H1 (cell line): ENCODE measurements at regions not wholly inside any gene's neighbourhood (a gene's known extent, or its start where the extent isn't known, plus 50 kb on each side); places are given as distances from the start of the nearest gene placed in this dataset.

ENCODE experiments used
- CTCF ChIA-PET: fragments of 300-600 bp; sonication (Branson Sonifier 250); formaldehyde crosslinking; loops from one replicate; lab custom pipeline; 2021; ENCODE audit not compliant: partially characterized antibody; lab: Charles Lee
- POLR2A ChIA-PET: fragments of 300-600 bp; sonication (Branson Sonifier 250); formaldehyde crosslinking; loops from one replicate; lab custom pipeline; 2021; ENCODE audit warnings: inconsistent platforms; ENCODE audit not compliant: partially characterized antibody; lab: Charles Lee
- DNase-seq, 2 experiments: peaks; one replicate each; pipeline versions ENCODE4 v3.0.0 to v3.0.0-alpha.2; 2010 to 2022; ENCODE audit warnings: low spot score in 2 of 2, low read depth in 1 of 2, mixed read lengths in 1 of 2
- FAIRE-seq: peaks from 2 replicates; lab custom pipeline; 2011; peaks lifted over from hg19 to GRCh38; lab: Jason Lieb, UNC
- H2AFZ ChIP-seq: 2 replicates; pipeline ENCODE4 v1.8.1; 2012; ENCODE audit warnings: low read length, inconsistent platforms
- H2AK5ac ChIP-seq: 2 replicates; pipeline ENCODE4 v1.6.1; 2013; ENCODE audit warnings: low read depth, low read length
- H2BK120ac ChIP-seq: replicated peaks from 2 replicates; pipeline ENCODE3; 2013; ENCODE audit warnings: low read depth, low read length, inconsistent platforms
- H2BK12ac ChIP-seq: 2 replicates; pipeline ENCODE4 v1.6.1; 2013; ENCODE audit warnings: low read depth, low read length
- H2BK15ac ChIP-seq: 2 replicates; pipeline ENCODE4 v1.6.1; 2013; ENCODE audit warnings: low read length
- H2BK20ac ChIP-seq: 2 replicates; pipeline ENCODE4 v1.6.1; 2013; ENCODE audit warnings: low read length
- H2BK5ac ChIP-seq: 2 replicates; pipeline ENCODE4 v1.6.1; 2013; ENCODE audit warnings: low read depth, low read length
- H3K14ac ChIP-seq: 2 replicates; pipeline ENCODE4 v1.6.1; 2013; ENCODE audit warnings: inconsistent platforms; ENCODE audit not compliant: insufficient read length
- H3K18ac ChIP-seq: 2 replicates; pipeline ENCODE4 v1.6.1; 2013; ENCODE audit warnings: low read length; ENCODE audit errors: extremely low read depth
- H3K23ac ChIP-seq: 2 replicates; pipeline ENCODE4 v1.6.1; 2013; ENCODE audit warnings: inconsistent platforms; ENCODE audit not compliant: insufficient read length
- H3K23me2 ChIP-seq: 2 replicates; pipeline ENCODE4 v1.6.1; 2013; ENCODE audit warnings: low read depth, low read length
- H3K27ac ChIP-seq: 2 replicates; pipeline ENCODE4 v1.6.1; 2011; ENCODE audit warnings: low read depth, low read length, inconsistent platforms
- H3K27me3 ChIP-seq, 4 experiments: replicated peaks in 1 of 4; 1 replicate in 1 of 4; 2 replicates in 3 of 4; pipeline versions ENCODE4 v1.6.1 to v1.8.1; 2011 to 2013; ENCODE audit warnings: low read length in 3 of 4, mild to moderate bottlenecking in 3 of 4, inconsistent platforms in 2 of 4, mixed read lengths in 2 of 4, moderate library complexity in 1 of 4; ENCODE audit not compliant: control insufficient read depth in 3 of 4, insufficient read depth in 3 of 4; ENCODE audit errors: extremely low read depth in 1 of 4
- H3K36me3 ChIP-seq, 4 experiments: 2 replicates each; pipeline versions ENCODE4 v1.6.1 to v1.8.1; 2011 to 2013; ENCODE audit warnings: mild to moderate bottlenecking in 4 of 4, low read length in 3 of 4, moderate library complexity in 2 of 4, control low read depth in 1 of 4, inconsistent platforms in 1 of 4; ENCODE audit not compliant: insufficient read depth in 4 of 4, control insufficient read depth in 2 of 4
- H3K4ac ChIP-seq: replicated peaks from 2 replicates; pipeline ENCODE3; 2013; ENCODE audit warnings: low read length, low read depth, mixed read lengths, inconsistent platforms; ENCODE audit not compliant: insufficient read length
- H3K4me1 ChIP-seq, 4 experiments: replicated peaks in 1 of 4; 1 replicate in 1 of 4; 2 replicates in 3 of 4; pipeline versions ENCODE4 v1.6.1 to v1.8.1; 2011 to 2013; ENCODE audit warnings: low read length in 3 of 4, inconsistent platforms in 2 of 4, mixed read lengths in 1 of 4; ENCODE audit not compliant: insufficient read depth in 4 of 4, control insufficient read depth in 3 of 4
- H3K4me2 ChIP-seq, 2 experiments: 2 replicates each; pipeline versions ENCODE4 v1.6.1 to v1.8.1; 2011 to 2013; ENCODE audit warnings: low read depth in 2 of 2, low read length in 2 of 2, control low read depth in 1 of 2, inconsistent platforms in 1 of 2, mild to moderate bottlenecking in 1 of 2; ENCODE audit not compliant: insufficient read depth in 1 of 2
- H3K4me3 ChIP-seq, 4 experiments: fragments of 200-600, 300-600 bp in 1 of 4; sonication (generic), shearing (Covaris generic), sonication (Bioruptor Twin) in 1 of 4; 2 replicates each; pipeline versions ENCODE4 v1.5.1 to v1.8.1; 2011 to 2016; ENCODE audit warnings: low read length in 4 of 4, low read depth in 3 of 4, control low read depth in 2 of 4, inconsistent platforms in 2 of 4, mild to moderate bottlenecking in 2 of 4, mixed read lengths in 1 of 4, moderate library complexity in 1 of 4; ENCODE audit not compliant: insufficient read depth in 2 of 4; ENCODE audit errors: extremely low read depth in 1 of 4
- H3K56ac ChIP-seq: replicated peaks from 2 replicates; pipeline ENCODE3; 2013; ENCODE audit warnings: low read depth, mild to moderate bottlenecking, mixed read lengths, low read length, inconsistent platforms; ENCODE audit not compliant: insufficient read length
- H3K79me1 ChIP-seq: 2 replicates; pipeline ENCODE4 v1.6.1; 2013; ENCODE audit warnings: low read depth, low read length, control low read depth
- H3K79me2 ChIP-seq, 2 experiments: 2 replicates each; pipeline versions ENCODE4 v1.6.1 to v1.8.1; 2012 to 2013; ENCODE audit warnings: low read length in 2 of 2, mild to moderate bottlenecking in 2 of 2, inconsistent platforms in 1 of 2; ENCODE audit not compliant: insufficient read depth in 2 of 2, control insufficient read depth in 1 of 2
- H3K9ac ChIP-seq, 4 experiments: replicated peaks in 1 of 4; 1 replicate in 1 of 4; 2 replicates in 3 of 4; pipeline versions ENCODE4 v1.6.1 to v1.8.1; 2011 to 2013; ENCODE audit warnings: low read depth in 3 of 4, low read length in 3 of 4, control low read depth in 2 of 4, mild to moderate bottlenecking in 2 of 4, moderate library complexity in 2 of 4, inconsistent platforms in 1 of 4; ENCODE audit errors: extremely low read depth in 1 of 4
- H3K9me3 ChIP-seq, 2 experiments: 2 replicates each; pipeline versions ENCODE4 v1.6.1 to v1.8.1; 2012 to 2013; ENCODE audit warnings: mild to moderate bottlenecking in 2 of 2, moderate library complexity in 2 of 2, control low read depth in 1 of 2, inconsistent platforms in 1 of 2, low read depth in 1 of 2, low read length in 1 of 2, mixed read lengths in 1 of 2; ENCODE audit not compliant: insufficient read depth in 2 of 2
- H4K20me1 ChIP-seq, 2 experiments: replicated peaks in 1 of 2; 2 replicates each; pipeline versions ENCODE3 to v1.8.1; 2011 to 2013; ENCODE audit warnings: inconsistent platforms in 2 of 2, low read length in 2 of 2, mild to moderate bottlenecking in 1 of 2; ENCODE audit not compliant: insufficient read depth in 2 of 2, control insufficient read depth in 1 of 2
- H4K5ac ChIP-seq: 2 replicates; pipeline ENCODE4 v1.6.1; 2013; ENCODE audit warnings: low read length, low read depth, mixed read lengths, inconsistent platforms; ENCODE audit not compliant: insufficient read length
- H4K8ac ChIP-seq: 2 replicates; pipeline ENCODE4 v1.8.0; 2013; ENCODE audit warnings: mild to moderate bottlenecking, moderate library complexity, low read length, inconsistent platforms; ENCODE audit not compliant: insufficient read depth; ENCODE audit errors: extremely low read depth
- H4K91ac ChIP-seq: replicated peaks from 2 replicates; pipeline ENCODE3; 2013; ENCODE audit warnings: low read length, mixed read lengths, inconsistent platforms; ENCODE audit not compliant: insufficient read length
- BCL11A ChIP-seq, 2 experiments: IDR thresholded peaks; one replicate each; pipeline ENCODE4 v1.6.1; 2011; ENCODE audit warnings: low read depth in 2 of 2, low read length in 2 of 2, mild to moderate bottlenecking in 2 of 2
- BRCA1 ChIP-seq: IDR thresholded peaks from 2 replicates; pipeline ENCODE4 v1.6.1; 2012; ENCODE audit warnings: low read depth, low read length, improper control_type of control experiment
- CREB1 ChIP-seq: IDR thresholded peaks from 2 replicates; pipeline ENCODE4 v1.6.1; 2012; ENCODE audit warnings: inconsistent platforms
- EP300 ChIP-seq, 2 experiments: IDR thresholded peaks; 1 replicate in 1 of 2; 2 replicates in 1 of 2; pipeline ENCODE4 v1.6.1; 2011 to 2012; ENCODE audit warnings: low read depth in 2 of 2, low read length in 2 of 2, mild to moderate bottlenecking in 2 of 2, borderline replicate concordance in 1 of 2, inconsistent platforms in 1 of 2, moderate library complexity in 1 of 2
- FOSL1 ChIP-seq: IDR thresholded peaks from 2 replicates; pipeline ENCODE4 v1.6.1; 2011; ENCODE audit warnings: mild to moderate bottlenecking, low read depth, low read length, moderate library complexity; ENCODE audit not compliant: insufficient read depth
- KDM1A ChIP-seq: fragments of 200-600, 300-600 bp; sonication (generic); IDR thresholded peaks from 2 replicates; pipeline ENCODE4 v1.7.1; 2016; ENCODE audit warnings: mild to moderate bottlenecking, low read length, borderline replicate concordance
- NANOG ChIP-seq: IDR thresholded peaks from 2 replicates; pipeline ENCODE4 v1.6.1; 2011; ENCODE audit warnings: low read length, low read depth, mild to moderate bottlenecking, inconsistent platforms; ENCODE audit not compliant: insufficient read depth, poor library complexity, severe bottlenecking
- NRF1 ChIP-seq: IDR thresholded peaks from 2 replicates; pipeline ENCODE4 v1.6.1; 2011; ENCODE audit warnings: mild to moderate bottlenecking, low read depth, low read length, improper control_type of control experiment
- PHF8 ChIP-seq: fragments of 200-600 bp; sonication (generic); conservative IDR thresholded peaks from 2 replicates; pipeline ENCODE4 v1.7.1; 2012; ENCODE audit warnings: low read depth, mild to moderate bottlenecking, inconsistent platforms, low read length, moderate library complexity
- SP2 ChIP-seq: IDR thresholded peaks from 2 replicates; pipeline ENCODE4 v1.6.1; 2012; ENCODE audit warnings: mild to moderate bottlenecking, low read length, inconsistent platforms
- WGBS, 2 experiments: shearing (Covaris generic) in 1 of 2; methylation state at CpG; one replicate each; pipeline versions ENCODE4 v1.1.6 to v1.1.7; 2013 to 2015; ENCODE audit warnings: low lambda C conversion rate in 2 of 2, mixed read lengths in 2 of 2, inconsistent platforms in 1 of 2, low coverage in 1 of 2, missing lambda C conversion rate in 1 of 2; ENCODE audit not compliant: insufficient replicate concordance in 2 of 2, insufficient coverage in 1 of 2, insufficient read length in 1 of 2; ENCODE audit errors: extremely low coverage in 1 of 2, missing lambda C conversion rate in 1 of 2; 5-methylcytosine and 5-hydroxymethylcytosine counted together
- TF ChIP-seq, protein P1 (sequence below): IDR thresholded peaks from 2 replicates; pipeline ENCODE4 v1.6.1; 2011; ENCODE audit warnings: low read depth, mild to moderate bottlenecking, low read length; ENCODE audit not compliant: insufficient read depth
- TF ChIP-seq, protein P2 (sequence below): IDR thresholded peaks from 2 replicates; pipeline ENCODE4 v1.6.1; 2012; ENCODE audit warnings: inconsistent platforms

DNA sequence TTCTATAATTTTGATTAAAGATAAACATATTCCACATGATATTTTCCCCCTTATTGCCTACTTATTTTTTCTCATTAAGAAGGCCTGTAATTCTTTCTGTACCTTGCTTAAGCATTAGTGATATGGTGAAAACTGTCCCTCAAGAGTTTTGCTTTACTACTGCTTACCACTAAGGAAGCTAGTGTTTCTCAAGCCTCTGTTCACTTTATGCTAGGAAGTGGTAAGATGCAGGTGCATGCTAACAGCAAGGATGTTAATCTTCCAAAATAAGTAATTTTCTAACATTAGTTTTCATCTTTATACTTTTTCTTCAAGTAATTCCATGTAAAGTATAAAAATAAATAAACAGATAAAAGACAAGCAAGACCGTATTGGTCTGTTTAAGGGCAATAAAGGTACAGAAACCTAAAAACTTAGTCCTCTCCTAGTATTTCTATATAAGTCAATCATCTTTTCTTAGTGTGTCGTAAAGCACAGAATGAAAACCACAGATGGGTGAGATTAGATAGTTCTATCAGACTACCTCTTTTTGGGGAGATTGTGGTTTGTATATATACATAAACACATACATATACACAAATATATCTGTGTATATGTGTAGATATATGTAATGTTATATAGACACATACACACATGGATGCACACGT lies 731.0 kb upstream of the CNTN5 start:
- Histone ChIP-seq H3K18ac (no peak overlapping the region), H4K5ac (no peak overlapping the region), H3K79me2 (no peaks in the 10 kb centered on the region), H2AK5ac (no peak overlapping the region), H3K9me3 (no peaks in the 10 kb centered on the region), H3K4ac (no peak overlapping the region), H3K9ac (no peak overlapping the region), H3K23me2 (no peaks in the 10 kb centered on the region), H3K56ac (no peak overlapping the region), H3K79me1 (no peaks in the 10 kb centered on the region), H3K36me3 (no peaks in the 10 kb centered on the region), H3K4me2 (no peak overlapping the region), H3K27me3 (peaks cover 0 to 1% (median 0%) of the 10 kb centered on the region in 4 experiments; a peak in 1 of 7 replicates), H3K14ac (no peak overlapping the region), H3K27ac (no peak overlapping the region), H2BK12ac (no peak overlapping the region), H3K4me3 (no peak overlapping the region), H2BK120ac (no peak overlapping the region), H3K4me1 (no peaks in the 10 kb centered on the region), H2BK15ac (no peak overlapping the region), H2AFZ (no peak overlapping the region), H4K20me1 (no peaks in the 10 kb centered on the region), H2BK20ac (no peak overlapping the region), H4K8ac (no peak overlapping the region), H4K91ac (no peak overlapping the region), H2BK5ac (no peak overlapping the region), H3K23ac (no peak overlapping the region)
- DNase-seq (no peak), FAIRE-seq (no peak)
- ChIA-PET POLR2A (no interaction called here), CTCF (no interaction called here)
- TF ChIP-seq, protein P1, sequence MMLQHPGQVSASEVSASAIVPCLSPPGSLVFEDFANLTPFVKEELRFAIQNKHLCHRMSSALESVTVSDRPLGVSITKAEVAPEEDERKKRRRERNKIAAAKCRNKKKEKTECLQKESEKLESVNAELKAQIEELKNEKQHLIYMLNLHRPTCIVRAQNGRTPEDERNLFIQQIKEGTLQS: no peak
- TF ChIP-seq SP2 (no peak), FOSL1 (no peak), PHF8 (no peak), EP300 (IDR thresholded peaks at IDR 0.05; ENCODE audit: borderline replicate concordance in 1 of 2, low read depth in 2 of 2, low read length in 2 of 2) (no peak), NRF1 (no peak), KDM1A (no peak), CREB1 (no peak), NANOG (no peak), BCL11A (IDR thresholded peaks at IDR 0.05; ENCODE audit: low read depth in 2 of 2, low read length in 2 of 2) (no peak), BRCA1 (no peak)
- TF ChIP-seq, protein P2, sequence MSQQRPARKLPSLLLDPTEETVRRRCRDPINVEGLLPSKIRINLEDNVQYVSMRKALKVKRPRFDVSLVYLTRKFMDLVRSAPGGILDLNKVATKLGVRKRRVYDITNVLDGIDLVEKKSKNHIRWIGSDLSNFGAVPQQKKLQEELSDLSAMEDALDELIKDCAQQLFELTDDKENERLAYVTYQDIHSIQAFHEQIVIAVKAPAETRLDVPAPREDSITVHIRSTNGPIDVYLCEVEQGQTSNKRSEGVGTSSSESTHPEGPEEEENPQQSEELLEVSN: no peak
- 90% methylated on average over 3 of the region's 3 CpGs; no CpG with 5 or more reads in 1 of the 2 experiments for WGBS, 2 experiments
